Endodermal cell (in vitro differentiated cells): ENCODE measurements at regions not wholly inside any gene's neighbourhood (a gene's known extent, or its start where the extent isn't known, plus 50 kb on each side); places are given as distances from the start of the nearest gene placed in this dataset.

ENCODE experiments used
- DNase-seq: peaks from one replicate; pipeline ENCODE4 v3.0.0-alpha.2; 2017
- H3K27ac ChIP-seq: 2 replicates; pipeline ENCODE4 v1.5.1; 2013; ENCODE audit warnings: mild to moderate bottlenecking, low read depth, low read length, moderate library complexity
- H3K27me3 ChIP-seq: 2 replicates; pipeline ENCODE4 v1.6.1; 2013; ENCODE audit warnings: mild to moderate bottlenecking, low read length, moderate library complexity; ENCODE audit not compliant: insufficient read depth, control insufficient read depth, poor library complexity, severe bottlenecking
- H3K36me3 ChIP-seq: 2 replicates; pipeline ENCODE4 v1.7.0; 2013; ENCODE audit warnings: mild to moderate bottlenecking, low read length, moderate library complexity; ENCODE audit not compliant: control insufficient read depth, insufficient read depth
- H3K4me1 ChIP-seq: one replicate; pipeline ENCODE4 v1.7.0; 2013; ENCODE audit warnings: low read length; ENCODE audit not compliant: control insufficient read depth, insufficient read depth
- H3K4me3 ChIP-seq: 2 replicates; pipeline ENCODE4 v1.5.1; 2013; ENCODE audit warnings: mild to moderate bottlenecking, low read length, moderate library complexity
- H3K9ac ChIP-seq: 2 replicates; pipeline ENCODE4 v1.6.1; 2013; ENCODE audit warnings: mild to moderate bottlenecking, low read length, moderate library complexity; ENCODE audit not compliant: poor library complexity, severe bottlenecking; ENCODE audit errors: extremely low read depth
- H3K9me3 ChIP-seq: 2 replicates; pipeline ENCODE4 v1.6.1; 2013; ENCODE audit warnings: mild to moderate bottlenecking, low read length, moderate library complexity; ENCODE audit not compliant: control insufficient read depth
- H3K27ac Mint-ChIP-seq: 2 replicates; pipeline ENCODE4 v1.8.0; 2020; ENCODE audit warnings: mixed read lengths
- H3K27me3 Mint-ChIP-seq: 2 replicates; pipeline ENCODE4 v1.8.0; 2021; ENCODE audit warnings: mild to moderate bottlenecking, mixed read lengths; ENCODE audit not compliant: insufficient read depth
- H3K36me3 Mint-ChIP-seq: 2 replicates; pipeline ENCODE4 v1.8.0; 2020; ENCODE audit warnings: low read depth, mixed read lengths
- H3K4me1 Mint-ChIP-seq: 2 replicates; pipeline ENCODE4 v1.8.0; 2020; ENCODE audit warnings: mixed read lengths
- H3K4me3 Mint-ChIP-seq: 2 replicates; pipeline ENCODE4 v1.8.0; 2020; ENCODE audit warnings: mild to moderate bottlenecking, moderate library complexity, mixed read lengths
- H3K9me3 Mint-ChIP-seq: 2 replicates; pipeline ENCODE4 v1.8.0; 2020; ENCODE audit warnings: mild to moderate bottlenecking, mixed read lengths
- WGBS, 2 experiments: methylation state at CpG; one replicate each; pipeline versions ENCODE4 v1.1.5 to v1.1.7; 2013; ENCODE audit warnings: missing lambda C conversion rate in 2 of 2, mixed read lengths in 1 of 2; ENCODE audit not compliant: insufficient coverage in 1 of 2, insufficient read length in 1 of 2; 5-methylcytosine and 5-hydroxymethylcytosine counted together
- TF ChIP-seq, protein P1 (sequence below): fragments of 200-600 bp; sonication (generic); conservative IDR thresholded peaks from 2 replicates; pipeline ENCODE4 v1.5.0; 2021; ENCODE audit warnings: antibody characterized with exemption, mild to moderate bottlenecking

DNA sequence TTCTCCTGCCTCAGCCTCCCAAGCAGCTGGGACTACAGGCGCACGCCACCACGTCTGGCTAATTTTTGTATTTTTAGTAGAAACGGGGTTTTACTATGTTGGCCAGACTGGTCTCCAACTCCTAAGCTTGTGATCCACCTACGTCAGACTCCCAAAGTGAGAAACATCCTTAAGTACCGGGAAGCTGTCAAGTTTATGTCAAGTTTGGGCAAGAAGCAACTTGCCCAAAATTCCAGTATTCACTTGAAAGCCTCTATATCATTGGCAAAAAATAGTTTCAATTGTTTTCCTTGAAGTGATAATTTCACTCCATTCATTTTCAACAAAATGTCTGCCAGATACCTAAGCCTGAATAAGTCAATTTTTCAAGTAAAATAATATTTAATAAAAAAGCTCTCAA, 370.0 kb downstream of the FBXO8 start:
- Mint-ChIP-seq H3K27me3 (no peaks in the 10 kb centered on the region), H3K36me3 (no peaks in the 10 kb centered on the region), H3K4me1 (peaks cover 9% of the 10 kb centered on the region), H3K9me3 (peaks cover 6% of the 10 kb centered on the region), H3K4me3 (no peak overlapping the region), H3K27ac (no peak overlapping the region)
- Histone ChIP-seq H3K9ac (no peak overlapping the region), H3K27ac (no peak overlapping the region), H3K36me3 (no peaks in the 10 kb centered on the region), H3K4me1 (no peaks in the 10 kb centered on the region), H3K9me3 (no peaks in the 10 kb centered on the region), H3K4me3 (no peak overlapping the region), H3K27me3 (no peaks in the 10 kb centered on the region)
- WGBS, 2 experiments = 83 to 91% methylated on average over 4 to 6 of the region's 6 CpGs
- TF ChIP-seq, protein P1, sequence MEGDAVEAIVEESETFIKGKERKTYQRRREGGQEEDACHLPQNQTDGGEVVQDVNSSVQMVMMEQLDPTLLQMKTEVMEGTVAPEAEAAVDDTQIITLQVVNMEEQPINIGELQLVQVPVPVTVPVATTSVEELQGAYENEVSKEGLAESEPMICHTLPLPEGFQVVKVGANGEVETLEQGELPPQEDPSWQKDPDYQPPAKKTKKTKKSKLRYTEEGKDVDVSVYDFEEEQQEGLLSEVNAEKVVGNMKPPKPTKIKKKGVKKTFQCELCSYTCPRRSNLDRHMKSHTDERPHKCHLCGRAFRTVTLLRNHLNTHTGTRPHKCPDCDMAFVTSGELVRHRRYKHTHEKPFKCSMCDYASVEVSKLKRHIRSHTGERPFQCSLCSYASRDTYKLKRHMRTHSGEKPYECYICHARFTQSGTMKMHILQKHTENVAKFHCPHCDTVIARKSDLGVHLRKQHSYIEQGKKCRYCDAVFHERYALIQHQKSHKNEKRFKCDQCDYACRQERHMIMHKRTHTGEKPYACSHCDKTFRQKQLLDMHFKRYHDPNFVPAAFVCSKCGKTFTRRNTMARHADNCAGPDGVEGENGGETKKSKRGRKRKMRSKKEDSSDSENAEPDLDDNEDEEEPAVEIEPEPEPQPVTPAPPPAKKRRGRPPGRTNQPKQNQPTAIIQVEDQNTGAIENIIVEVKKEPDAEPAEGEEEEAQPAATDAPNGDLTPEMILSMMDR = no peak
- DNase-seq = no peak

- Mint-ChIP-seq H3K36me3 (no peaks in the 10 kb centered on the region), H3K27ac (no peak overlapping the region), H3K9me3 (peaks cover 6% of the 10 kb centered on the region), H3K27me3 (no peaks in the 10 kb centered on the region), H3K4me3 (no peak overlapping the region), H3K4me1 (peaks cover 11% of the 10 kb centered on the region)
- no peak for DNase-seq
- 83 to 89% methylated on average over 1 of the region's 1 CpG for WGBS, 2 experiments
- Histone ChIP-seq H3K4me3 (no peak overlapping the region), H3K9ac (no peak overlapping the region), H3K9me3 (no peaks in the 10 kb centered on the region), H3K27ac (no peak overlapping the region), H3K27me3 (no peaks in the 10 kb centered on the region), H3K36me3 (no peaks in the 10 kb centered on the region), H3K4me1 (peaks cover 3% of the 10 kb centered on the region)
- TF ChIP-seq, protein P1 = no peak
Observed at GRCh38 chr4:173912384-173912783, 371.1 kb downstream of the FBXO8 start.

GRCh38 chr4:173910891-173911290, 372.6 kb downstream of the FBXO8 start:
- H3K4me1 Mint-ChIP-seq = peaks cover 11% of the 10 kb centered on the region
- H3K27me3 Mint-ChIP-seq = no peaks in the 10 kb centered on the region
- H3K27ac ChIP-seq = no peak overlapping the region
- DNase-seq = no peak
- H3K27ac Mint-ChIP-seq = no peak overlapping the region
- no peak overlapping the region for H3K4me3 ChIP-seq
- H3K4me1 ChIP-seq = peaks cover 3% of the 10 kb centered on the region
- H3K9me3 ChIP-seq = no peaks in the 10 kb centered on the region
- no peaks in the 10 kb centered on the region for H3K27me3 ChIP-seq
- H3K9ac ChIP-seq = no peak overlapping the region
- WGBS, 2 experiments = 96% methylated on average over 4 of the region's 4 CpGs; no CpG with 5 or more reads in 1 of the 2 experiments
- peaks cover 6% of the 10 kb centered on the region for H3K9me3 Mint-ChIP-seq
- H3K4me3 Mint-ChIP-seq = no peak overlapping the region
- TF ChIP-seq, protein P1 = no peak
- no peaks in the 10 kb centered on the region for H3K36me3 Mint-ChIP-seq
- no peaks in the 10 kb centered on the region for H3K36me3 ChIP-seq
